MM.1S (cell line): ENCODE measurements at regions not wholly inside any gene's neighbourhood (a gene's known extent, or its start where the extent isn't known, plus 50 kb on each side); places are given as distances from the start of the nearest gene placed in this dataset.

ENCODE experiments used
- DNase-seq: peaks from one replicate; pipeline ENCODE4 v3.0.0-alpha.2; 2015
- H2AFZ ChIP-seq: fragments of 300-600 bp; sonication (generic); 2 replicates; pipeline ENCODE4 v1.6.0; 2016; ENCODE audit warnings: antibody characterized with exemption, low read length
- H3F3A ChIP-seq: fragments of 300-600 bp; sonication (generic); 2 replicates; pipeline ENCODE4 v1.6.1; 2016; ENCODE audit warnings: mild to moderate bottlenecking, antibody characterized with exemption, low read length, moderate library complexity, mixed read lengths; ENCODE audit not compliant: insufficient read depth
- H3K27ac ChIP-seq: fragments of 300-600 bp; sonication (generic); 2 replicates; pipeline ENCODE4 v1.5.1; 2016; ENCODE audit warnings: mild to moderate bottlenecking, low read length
- H3K27me3 ChIP-seq: fragments of 300-600 bp; sonication (generic); replicated peaks from 2 replicates; pipeline ENCODE4 v1.6.0; 2016; ENCODE audit warnings: low read length; ENCODE audit not compliant: insufficient read depth
- H3K36me3 ChIP-seq: fragments of 300-600 bp; sonication (generic); replicated peaks from 2 replicates; pipeline ENCODE4 v1.6.1; 2016; ENCODE audit warnings: mild to moderate bottlenecking, low read length, mixed read lengths; ENCODE audit not compliant: insufficient read depth
- H3K4me1 ChIP-seq: fragments of 300-600 bp; sonication (generic); 2 replicates; pipeline ENCODE4 v1.6.1; 2016; ENCODE audit warnings: low read length, mixed read lengths
- H3K4me2 ChIP-seq: fragments of 300-600 bp; sonication (generic); 2 replicates; pipeline ENCODE4 v1.6.0; 2016; ENCODE audit warnings: low read depth, low read length
- H3K4me3 ChIP-seq: fragments of 300-600 bp; sonication (generic); 2 replicates; pipeline ENCODE4 v1.5.1; 2016; ENCODE audit warnings: low read length, mixed read lengths
- H3K79me2 ChIP-seq: fragments of 300-600 bp; sonication (generic); 2 replicates; pipeline ENCODE4 v1.6.1; 2016; ENCODE audit warnings: mixed run types, low read length, mixed read lengths
- H3K9ac ChIP-seq: fragments of 300-600 bp; sonication (generic); 2 replicates; pipeline ENCODE4 v1.6.1; 2016; ENCODE audit warnings: low read length, mixed read lengths
- H3K9me2 ChIP-seq: fragments of 300-600 bp; sonication (generic); replicated peaks from 2 replicates; pipeline ENCODE4 v1.6.1; 2016; ENCODE audit warnings: mild to moderate bottlenecking, low read length, mixed read lengths; ENCODE audit not compliant: insufficient read depth
- H3K9me3 ChIP-seq: fragments of 300-600 bp; sonication (generic); replicated peaks from 2 replicates; pipeline ENCODE4 v1.6.1; 2016; ENCODE audit warnings: mild to moderate bottlenecking, low read length, mixed read lengths; ENCODE audit not compliant: insufficient read depth
- H4K20me1 ChIP-seq: fragments of 300-600 bp; sonication (generic); 2 replicates; pipeline ENCODE4 v1.6.1; 2016; ENCODE audit warnings: mild to moderate bottlenecking, low read length, moderate library complexity, mixed read lengths; ENCODE audit not compliant: insufficient read depth
- CTCF ChIP-seq: fragments of 300-600 bp; sonication (generic); IDR thresholded peaks from 2 replicates; pipeline ENCODE4 v1.5.1; 2016; ENCODE audit warnings: antibody characterized with exemption, low read length, mixed read lengths
- EZH2 ChIP-seq: fragments of 300-600 bp; sonication (generic); optimal IDR thresholded peaks from 2 replicates; pipeline ENCODE3; 2017; ENCODE audit warnings: low read depth, mild to moderate bottlenecking, antibody characterized with exemption, low read length, mixed read lengths
- EZH2phosphoT487 ChIP-seq: fragments of 300-600 bp; sonication (generic); IDR thresholded peaks from 2 replicates; pipeline ENCODE4 v1.6.1; 2018; ENCODE audit warnings: antibody characterized with exemption, low read length

- no peaks in the 10 kb centered on the region for H3K27me3 ChIP-seq
- 0 out of 2 replicates have a peak, but pooled peaks cover 3% of the 10 kb centered on the region for H4K20me1 ChIP-seq
- no peak overlapping the region for H3K27ac ChIP-seq
- H2AFZ ChIP-seq: no peak overlapping the region
- H3K79me2 ChIP-seq: no peaks in the 10 kb centered on the region
- peaks cover 4% of the 10 kb centered on the region; the same call in 1 of the 2 replicates for H3F3A ChIP-seq
- H3K4me1 ChIP-seq: peaks cover 22% of the 10 kb centered on the region; the same call in 1 of the 2 replicates
- TF ChIP-seq EZH2 (no peak), CTCF (no peak), EZH2phosphoT487 (no peak)
- no peak overlapping the region for H3K9ac ChIP-seq
- no peaks in the 10 kb centered on the region for H3K9me3 ChIP-seq
- H3K36me3 ChIP-seq: no peaks in the 10 kb centered on the region
- H3K9me2 ChIP-seq: no peaks in the 10 kb centered on the region
- no peak overlapping the region for H3K4me2 ChIP-seq
- no peak for DNase-seq
- H3K4me3 ChIP-seq: no peak overlapping the region
These were observed 215.4 kb downstream of the KCNE4 start for GRCh38 chr2:223267160-223267951.

- no peak for TF ChIP-seq EZH2phosphoT487
- no peak for TF ChIP-seq CTCF
- no peak for TF ChIP-seq EZH2
- Histone ChIP-seq H2AFZ (no peak overlapping the region), H3F3A (peaks cover 4% of the 10 kb centered on the region; the same call in 1 of the 2 replicates), H3K27ac (no peak overlapping the region), H3K36me3 (no peaks in the 10 kb centered on the region), H3K4me1 (peaks cover 4% of the 10 kb centered on the region; the same call in 1 of the 2 replicates), H3K4me2 (no peak overlapping the region), H3K9me2 (no peaks in the 10 kb centered on the region), H4K20me1 (0 out of 2 replicates have a peak, but pooled peaks cover 3% of the 10 kb centered on the region), H3K27me3 (no peaks in the 10 kb centered on the region), H3K9me3 (no peaks in the 10 kb centered on the region), H3K9ac (no peak overlapping the region), H3K4me3 (no peak overlapping the region), H3K79me2 (no peaks in the 10 kb centered on the region)
- no peak for DNase-seq
These were observed 217.4 kb downstream of the KCNE4 start for GRCh38 chr2:223269386-223269785.

- no peak overlapping the region for H3K9ac ChIP-seq
- TF ChIP-seq EZH2phosphoT487 (no peak), CTCF (no peak), EZH2 (no peak)
- H3K9me3 ChIP-seq: no peaks in the 10 kb centered on the region
- H3K27ac ChIP-seq: no peak overlapping the region
- H3K4me1 ChIP-seq: no peaks in the 10 kb centered on the region
- no peaks in the 10 kb centered on the region for H3K79me2 ChIP-seq
- H3K36me3 ChIP-seq: no peaks in the 10 kb centered on the region
- H3K9me2 ChIP-seq: no peaks in the 10 kb centered on the region
- 0 out of 2 replicates have a peak, but pooled peaks cover 3% of the 10 kb centered on the region for H4K20me1 ChIP-seq
- no peaks in the 10 kb centered on the region for H3F3A ChIP-seq
- DNase-seq: no peak
- no peak overlapping the region for H3K4me2 ChIP-seq
- H2AFZ ChIP-seq: no peak overlapping the region
- H3K27me3 ChIP-seq: no peaks in the 10 kb centered on the region
- H3K4me3 ChIP-seq: no peak overlapping the region
These were observed 218.6 kb downstream of the KCNE4 start for GRCh38 chr2:223270548-223270947.
